Effector CD4-positive, alpha-beta T cell (primary cell): ENCODE measurements at regions not wholly inside any gene's neighbourhood (a gene's known extent, or its start where the extent isn't known, plus 50 kb on each side); places are given as distances from the start of the nearest gene placed in this dataset.
A peak's percentile ranks its signal among the peaks of the same experiment; 100 is the strongest.

Experiments used
- DNase-seq: peaks from one replicate; pipeline ENCODE4 v3.0.0-alpha.2; 2020

- no peak for DNase-seq
Observed at GRCh38 chr20:4095639-4096038, 53.0 kb upstream of the SMOX start.

- no peak for DNase-seq
Observed at GRCh38 chr20:4091490-4092479, 56.8 kb upstream of the SMOX start.

DNA sequence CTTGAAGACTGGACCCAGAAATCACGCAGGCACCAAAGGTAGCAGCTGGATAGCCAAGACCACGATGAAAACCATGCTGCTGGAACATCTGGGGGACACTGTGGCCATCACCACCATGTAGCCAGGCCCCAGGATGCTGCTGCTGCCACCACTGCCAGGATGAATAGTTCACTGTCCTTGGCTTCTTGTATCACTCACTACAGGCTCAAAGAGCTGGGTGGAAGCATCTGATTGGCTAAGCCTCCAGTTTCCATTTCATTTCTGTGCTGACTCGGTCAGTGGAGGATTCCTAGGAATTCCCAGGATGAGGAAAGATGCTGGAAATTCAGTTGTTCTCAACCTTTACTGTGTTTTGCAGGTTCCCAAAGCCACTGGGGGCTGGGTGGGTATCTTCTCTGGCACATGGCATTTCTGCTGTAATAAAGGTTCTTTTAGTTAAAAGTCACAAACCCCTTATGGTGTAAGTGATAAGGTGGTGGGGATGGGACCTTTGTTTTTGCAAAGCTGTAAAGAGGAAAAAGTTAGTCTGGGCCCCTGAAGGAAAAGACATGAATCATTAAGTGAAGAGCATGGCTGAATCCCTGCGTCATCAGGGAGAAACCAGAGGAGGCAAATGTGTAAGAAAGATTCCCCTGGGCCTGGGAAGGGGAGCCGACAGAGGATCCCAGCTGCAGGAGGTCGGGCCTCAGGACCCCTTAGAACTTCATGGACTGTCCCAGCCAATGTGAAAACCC, 57.7 kb upstream of the SMOX start:
- DNase-seq: no peak

DNA sequence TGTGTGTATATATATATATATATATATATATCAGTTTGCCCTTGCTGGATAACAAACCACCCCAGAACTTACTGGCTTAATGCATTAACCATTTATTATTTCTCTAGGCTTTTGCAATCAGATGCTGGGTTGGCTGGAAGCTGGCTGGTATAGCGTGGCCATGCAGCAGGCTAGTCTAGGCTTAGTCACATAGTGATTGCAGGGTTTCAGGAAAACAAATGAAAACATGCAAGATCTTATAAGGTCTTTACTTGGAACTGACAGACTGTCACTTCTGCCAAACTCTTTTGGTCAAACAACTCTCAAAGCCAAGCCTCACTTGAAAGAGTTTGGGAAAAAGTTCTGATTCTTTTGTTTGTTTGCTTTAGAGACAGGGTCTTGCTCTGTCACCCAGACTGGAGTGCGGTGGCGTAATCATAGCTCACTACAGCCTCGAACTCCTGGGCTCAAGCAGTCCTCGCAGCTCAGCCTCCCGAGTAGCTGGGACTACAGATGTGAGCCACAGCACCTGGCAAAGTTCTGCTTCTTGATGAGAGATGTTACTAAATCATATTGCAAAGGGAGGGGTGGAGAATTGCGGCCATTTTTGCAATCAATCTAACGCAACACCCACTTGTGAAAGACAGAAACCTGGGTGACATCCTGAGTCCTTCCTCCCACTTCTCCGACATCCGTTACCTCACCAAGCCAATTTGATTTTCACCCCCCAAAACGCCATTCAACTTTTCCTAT, 58.7 kb upstream of the SMOX start:
- no peak for DNase-seq

DNA sequence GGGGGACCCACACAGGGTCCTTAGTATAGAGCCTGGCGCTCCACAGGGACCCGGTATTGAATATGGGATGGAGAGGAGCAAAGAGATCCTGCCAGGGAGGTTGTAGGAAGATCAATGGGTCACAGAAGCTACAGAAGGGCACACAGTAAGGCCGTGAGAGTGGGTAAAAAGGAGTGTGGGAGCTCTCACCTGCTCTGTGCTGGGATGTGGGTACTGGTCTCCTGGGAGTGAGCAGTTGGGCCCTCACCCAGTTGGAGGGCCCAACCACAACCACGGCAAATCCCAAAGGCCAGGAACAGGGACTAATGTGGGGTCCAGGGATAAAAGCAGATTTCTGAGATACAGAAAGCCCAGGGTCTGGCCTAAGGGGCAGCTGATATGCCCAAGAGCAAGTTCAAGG, 59.9 kb upstream of the SMOX start:
- DNase-seq: no peak

- DNase-seq: no peak
Observed at GRCh38 chr20:4087923-4088322, 60.7 kb upstream of the SMOX start.

DNA sequence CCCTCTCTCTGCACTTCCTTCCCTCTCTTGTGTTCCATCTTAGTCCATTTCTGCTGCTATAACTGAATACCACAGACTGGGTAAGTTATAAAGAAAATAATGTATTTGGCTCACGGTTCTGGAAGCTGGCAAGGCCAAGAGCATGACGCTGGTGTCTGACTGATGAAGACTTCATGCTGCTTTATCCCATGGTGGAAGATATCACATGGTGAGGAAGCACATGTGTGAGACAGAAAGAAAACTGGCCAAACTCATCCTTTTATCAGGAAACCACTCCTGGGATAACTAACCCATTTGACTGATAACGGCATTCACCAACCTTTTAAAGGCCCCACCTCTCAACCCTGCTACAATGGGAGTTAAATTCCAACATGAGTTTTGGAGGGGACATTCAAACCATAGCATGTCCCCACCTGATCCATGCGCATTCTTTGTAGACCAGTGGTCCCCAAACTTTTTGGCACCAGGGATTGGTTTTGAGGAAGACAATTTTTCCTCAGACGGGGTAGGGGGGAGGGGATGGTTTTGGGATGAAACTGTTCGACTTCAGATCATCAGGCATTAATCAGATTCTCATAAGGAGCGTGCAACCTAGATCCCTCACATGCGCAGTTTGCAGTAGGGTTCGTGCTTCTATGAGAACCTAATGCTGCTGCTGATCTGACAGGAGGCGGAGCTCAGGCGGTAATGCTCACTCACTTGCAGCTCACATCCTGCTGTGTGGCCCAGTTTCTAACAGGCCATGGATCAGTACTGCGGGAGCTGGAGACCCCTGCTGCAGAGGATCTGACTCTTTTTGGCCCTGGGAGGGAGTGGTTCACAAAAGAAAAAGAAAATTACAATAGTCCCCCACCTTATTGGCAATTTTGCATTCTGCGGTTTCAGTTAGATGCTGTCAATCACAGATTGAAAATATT, 61.6 kb upstream of the SMOX start:
- DNase-seq: no peak

GRCh38 chr20:4084721-4085120, 63.9 kb upstream of the SMOX start:
- no peak for DNase-seq

DNA sequence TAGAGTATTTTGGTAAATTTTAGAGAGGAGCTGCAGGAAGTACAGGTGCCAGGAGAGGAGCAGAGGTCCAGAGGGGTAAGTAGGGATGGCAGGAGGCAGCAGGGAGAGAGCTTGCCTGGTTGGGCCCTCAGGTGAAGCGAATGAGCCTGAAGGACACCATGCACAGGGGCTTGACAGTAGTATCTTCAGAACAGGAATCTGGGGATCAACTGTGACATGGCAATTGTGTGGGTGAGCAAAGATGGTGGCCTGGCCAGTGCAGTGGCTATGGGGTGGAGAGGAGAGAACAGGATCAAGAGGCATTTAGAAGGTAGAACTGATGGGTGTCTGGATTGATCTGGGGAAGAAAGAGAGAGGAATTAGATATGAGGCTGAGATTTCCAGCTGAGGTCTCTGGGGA, 64.5 kb upstream of the SMOX start:
- no peak for DNase-seq

DNA sequence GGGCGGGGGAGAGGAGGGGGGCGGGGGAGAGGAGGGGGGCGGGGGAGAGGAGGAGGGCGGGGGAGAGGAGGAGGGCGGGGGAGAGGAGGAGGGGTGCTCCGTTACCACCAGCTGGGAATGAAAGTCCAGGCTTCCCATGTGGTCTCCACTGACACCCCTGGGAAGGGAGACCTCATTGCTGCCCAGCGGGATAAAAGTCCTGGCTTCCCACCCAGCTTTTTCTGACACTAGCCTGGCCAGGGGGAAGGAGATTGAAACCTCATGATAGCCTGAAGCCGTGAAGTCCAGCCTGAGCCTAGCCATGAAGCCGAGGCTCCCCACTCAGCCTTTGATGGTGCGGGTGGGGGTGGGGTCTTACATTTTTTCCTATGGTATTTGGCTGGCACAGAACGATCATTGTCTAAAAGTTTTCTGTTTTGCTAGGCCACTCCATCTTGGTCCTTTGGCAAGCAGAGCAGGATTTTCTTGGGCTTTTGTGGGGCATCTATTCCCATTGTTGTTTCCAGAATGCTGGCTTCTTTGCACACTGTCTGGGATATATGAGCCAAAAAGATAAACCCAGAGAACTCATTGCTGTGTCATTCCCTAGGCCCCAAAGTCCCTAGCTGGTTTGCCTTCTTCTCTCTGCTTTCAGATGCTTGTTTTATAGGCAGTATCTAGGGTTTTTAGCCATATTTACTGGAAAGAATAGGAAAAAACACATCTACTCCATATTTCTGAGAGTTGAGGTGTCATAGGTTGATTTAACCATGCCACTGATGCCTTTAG, 65.3 kb upstream of the SMOX start:
- DNase-seq: no peak

- peak; percentile 7 for DNase-seq
Observed at GRCh38 chr20:4082406-4083097, 66.1 kb upstream of the SMOX start.

- DNase-seq: no peak
Observed at GRCh38 chr20:4081421-4081820, 66.1 kb upstream of the RNF24 start.

DNA sequence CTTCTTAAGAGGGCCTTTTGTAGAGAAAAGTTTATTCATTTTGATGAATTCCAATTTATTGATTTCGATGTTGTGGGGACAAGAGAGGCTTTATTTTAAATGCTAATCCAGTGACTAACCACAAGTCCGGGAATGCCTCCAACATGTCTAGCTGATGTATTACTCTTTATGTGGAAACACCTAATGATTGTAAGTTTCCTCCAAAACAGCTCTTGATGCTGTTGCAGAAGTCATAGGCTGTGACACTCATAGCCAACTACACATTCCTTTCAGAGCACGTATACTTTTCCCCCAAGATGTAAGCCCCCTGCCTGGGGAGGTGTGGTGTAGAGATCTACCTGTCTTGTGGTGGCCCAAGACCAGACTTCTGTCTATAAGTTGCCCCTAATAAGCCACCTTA, 61.3 kb upstream of the RNF24 start:
- DNase-seq: no peak

- DNase-seq: no peak
Observed at GRCh38 chr20:4076033-4076432, 60.7 kb upstream of the RNF24 start.

DNA sequence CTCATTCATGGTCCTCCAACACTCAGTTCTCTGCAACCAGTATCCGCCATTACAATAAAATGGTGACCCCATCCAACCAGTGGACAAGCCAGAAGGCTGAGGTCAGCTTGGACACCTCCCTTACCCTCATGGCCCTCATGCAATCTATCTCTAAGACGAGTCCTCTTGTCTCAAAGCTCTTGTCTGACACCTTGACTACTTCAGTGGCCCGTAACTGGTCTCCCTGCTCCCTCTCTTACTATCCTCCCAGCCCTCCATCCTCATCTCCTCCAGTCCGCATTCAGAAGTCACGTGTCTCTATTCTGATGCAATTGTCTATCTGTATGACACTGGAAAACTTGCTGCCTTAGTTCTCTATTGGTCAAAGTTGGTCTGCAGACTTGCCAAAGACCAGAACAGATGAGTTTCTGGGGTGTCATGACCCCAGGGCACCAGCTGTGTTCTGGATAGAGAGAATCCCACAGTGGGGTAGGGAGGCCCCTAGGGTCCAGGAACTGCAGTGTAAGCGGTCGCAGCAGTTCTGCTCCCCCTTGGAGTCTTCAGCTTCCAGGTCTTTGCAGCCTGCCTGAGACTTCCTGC, 59.6 kb upstream of the RNF24 start:
- DNase-seq: no peak

- DNase-seq: no peak
Observed at GRCh38 chr20:4073852-4074741, 58.7 kb upstream of the RNF24 start.

- DNase-seq: no peak
Observed at GRCh38 chr20:4071178-4071693, 55.9 kb upstream of the RNF24 start.

GRCh38 chr20:4070323-4071177, 55.2 kb upstream of the RNF24 start:
- DNase-seq: no peak
